DMS79 (cell line): ENCODE measurements at regions not wholly inside any gene's neighbourhood (a gene's known extent, or its start where the extent isn't known, plus 50 kb on each side); places are given as distances from the start of the nearest gene placed in this dataset.

Experiments
- DNase-seq: peaks from one replicate; lab custom pipeline; 2025; lab: John Stamatoyannopoulos, UW

- no peak for DNase-seq
These were observed 56.3 kb downstream of the AGTR2 start for GRCh38 chrX:116226665-116227484.

- no peak for DNase-seq
These were observed 59.8 kb downstream of the AGTR2 start for GRCh38 chrX:116230130-116230898.

GRCh38 chrX:116232833-116233232, 62.3 kb downstream of the AGTR2 start:
- no peak for DNase-seq

- no peak for DNase-seq
These were observed 66.1 kb downstream of the AGTR2 start for GRCh38 chrX:116236666-116237065.

- DNase-seq = no peak
These were observed 67.5 kb downstream of the AGTR2 start for GRCh38 chrX:116238093-116238492.

- DNase-seq = no peak
These were observed 68.2 kb downstream of the AGTR2 start for GRCh38 chrX:116238567-116239255.

- no peak for DNase-seq
These were observed 69.6 kb downstream of the AGTR2 start for GRCh38 chrX:116239944-116240840.

- no peak for DNase-seq
These were observed 70.5 kb downstream of the AGTR2 start for GRCh38 chrX:116241001-116241400.

GRCh38 chrX:116243039-116243438, 72.5 kb downstream of the AGTR2 start:
- DNase-seq = no peak

- DNase-seq = no peak
These were observed 75.7 kb downstream of the AGTR2 start for GRCh38 chrX:116246261-116246660.

GRCh38 chrX:116267511-116268040, 97.0 kb downstream of the AGTR2 start:
- no peak for DNase-seq

- DNase-seq = no peak
These were observed 101.8 kb downstream of the AGTR2 start for GRCh38 chrX:116272322-116272721.

GRCh38 chrX:116272861-116273260, 102.3 kb downstream of the AGTR2 start:
- DNase-seq = no peak

- DNase-seq = no peak
These were observed 105.7 kb downstream of the AGTR2 start for GRCh38 chrX:116276261-116276660.

- DNase-seq = no peak
These were observed 107.0 kb downstream of the AGTR2 start for GRCh38 chrX:116277351-116278225.

GRCh38 chrX:116278826-116279225, 108.3 kb downstream of the AGTR2 start:
- DNase-seq = no peak

- DNase-seq = no peak
These were observed 110.6 kb downstream of the AGTR2 start for GRCh38 chrX:116281106-116281505.

- DNase-seq = no peak
These were observed 112.2 kb downstream of the AGTR2 start for GRCh38 chrX:116282751-116283150.

GRCh38 chrX:116284400-116284799, 113.9 kb downstream of the AGTR2 start:
- no peak for DNase-seq

GRCh38 chrX:116285501-116285900, 115.0 kb downstream of the AGTR2 start:
- DNase-seq = no peak
